Trophoblast cell (in vitro differentiated cells and primary cell): ENCODE measurements at regions not wholly inside any gene's neighbourhood (a gene's known extent, or its start where the extent isn't known, plus 50 kb on each side); places are given as distances from the start of the nearest gene placed in this dataset.

Experiments
- DNase-seq, 2 donors: peaks; one replicate each; pipeline ENCODE4 v3.0.0-alpha.2; 2016
- H2AFZ ChIP-seq: 2 replicates; pipeline ENCODE4 v1.6.1; 2013; ENCODE audit warnings: low read length, moderate library complexity, mild to moderate bottlenecking; ENCODE audit not compliant: insufficient read depth, poor library complexity
- H2AK5ac ChIP-seq: 2 replicates; pipeline ENCODE4 v1.6.1; 2013; ENCODE audit warnings: mild to moderate bottlenecking, low read length
- H2BK120ac ChIP-seq: 2 replicates; pipeline ENCODE4 v1.6.1; 2013; ENCODE audit warnings: low read length, mild to moderate bottlenecking, moderate library complexity; ENCODE audit not compliant: insufficient read depth, poor library complexity
- H2BK12ac ChIP-seq: 2 replicates; pipeline ENCODE4 v1.6.1; 2013; ENCODE audit warnings: mild to moderate bottlenecking, low read length, moderate library complexity
- H2BK5ac ChIP-seq: 2 replicates; pipeline ENCODE4 v1.6.1; 2013; ENCODE audit warnings: low read length, low read depth, moderate library complexity, mild to moderate bottlenecking; ENCODE audit not compliant: poor library complexity
- H3K14ac ChIP-seq: 2 replicates; pipeline ENCODE4 v1.6.1; 2013; ENCODE audit warnings: mild to moderate bottlenecking, low read length
- H3K18ac ChIP-seq: 2 replicates; pipeline ENCODE4 v1.6.1; 2013; ENCODE audit warnings: mild to moderate bottlenecking, low read length
- H3K23ac ChIP-seq: 2 replicates; pipeline ENCODE4 v1.6.1; 2013; ENCODE audit warnings: low read length
- H3K27ac ChIP-seq: 2 replicates; pipeline ENCODE4 v1.5.1; 2013; ENCODE audit warnings: low read depth, mild to moderate bottlenecking, inconsistent platforms, low read length, moderate library complexity
- H3K27me3 ChIP-seq: 2 replicates; pipeline ENCODE4 v1.6.1; 2013; ENCODE audit warnings: inconsistent platforms, mild to moderate bottlenecking, low read length, moderate library complexity; ENCODE audit not compliant: insufficient read depth
- H3K36me3 ChIP-seq, 2 experiments: 1 replicate in 1 of 2; 2 replicates in 1 of 2; pipeline ENCODE4 v1.6.1; 2013; ENCODE audit warnings: low read length in 2 of 2, mild to moderate bottlenecking in 2 of 2, moderate library complexity in 1 of 2; ENCODE audit not compliant: insufficient read depth in 2 of 2, control insufficient read depth in 1 of 2
- H3K4ac ChIP-seq: 2 replicates; pipeline ENCODE4 v1.6.1; 2013; ENCODE audit warnings: low read depth, mild to moderate bottlenecking, low read length, moderate library complexity
- H3K4me1 ChIP-seq, 2 experiments: 1 replicate in 1 of 2; 2 replicates in 1 of 2; pipeline ENCODE4 v1.6.1; 2013; ENCODE audit warnings: low read length in 2 of 2, mild to moderate bottlenecking in 2 of 2, moderate library complexity in 1 of 2; ENCODE audit not compliant: insufficient read depth in 2 of 2, control insufficient read depth in 1 of 2
- H3K4me2 ChIP-seq: 2 replicates; pipeline ENCODE4 v1.6.1; 2013; ENCODE audit warnings: inconsistent platforms, mild to moderate bottlenecking, low read length, moderate library complexity
- H3K4me3 ChIP-seq: 2 replicates; pipeline ENCODE4 v1.5.1; 2013; ENCODE audit warnings: mild to moderate bottlenecking, low read depth, low read length, inconsistent platforms
- H3K79me1 ChIP-seq: one replicate; pipeline ENCODE4 v1.6.1; 2013; ENCODE audit warnings: low read length
- H3K79me2 ChIP-seq: 2 replicates; pipeline ENCODE4 v1.6.1; 2013; ENCODE audit warnings: low read length, mild to moderate bottlenecking; ENCODE audit not compliant: control insufficient read depth, insufficient read depth, poor library complexity
- H3K9ac ChIP-seq: 2 replicates; pipeline ENCODE4 v1.6.1; 2013; ENCODE audit warnings: mild to moderate bottlenecking, low read length
- H3K9me3 ChIP-seq: 2 replicates; pipeline ENCODE4 v1.6.1; 2013; ENCODE audit warnings: low read depth, mild to moderate bottlenecking, control low read depth, inconsistent platforms, low read length; ENCODE audit not compliant: insufficient read depth
- H4K12ac ChIP-seq: 2 replicates; pipeline ENCODE4 v1.6.1; 2013; ENCODE audit warnings: low read depth, mild to moderate bottlenecking, low read length, moderate library complexity
- H4K8ac ChIP-seq: 2 replicates; pipeline ENCODE4 v1.6.1; 2013; ENCODE audit warnings: low read depth, mild to moderate bottlenecking, low read length, moderate library complexity
- H4K91ac ChIP-seq: one replicate; pipeline ENCODE4 v1.6.1; 2013; ENCODE audit warnings: low read depth, mild to moderate bottlenecking, low read length, moderate library complexity
- WGBS: extraction: QIAGEN DNeasy Blood & Tissue Kit; methylation state at CpG from one replicate; pipeline ENCODE4 v1.1.7; 2013; ENCODE audit warnings: missing lambda C conversion rate; ENCODE audit not compliant: insufficient read length, insufficient coverage; ENCODE audit errors: extremely low coverage; 5-methylcytosine and 5-hydroxymethylcytosine counted together

GRCh38 chr10:15990535-15991129 is 130.3 kb upstream of the MINDY3 start:
- Histone ChIP-seq H3K27ac (no peak overlapping the region), H2AK5ac (no peak overlapping the region), H2BK120ac (no peak overlapping the region), H3K9ac (no peak overlapping the region), H2BK12ac (no peak overlapping the region), H3K79me1 (no peaks in the 10 kb centered on the region), H4K91ac (no peak overlapping the region), H3K9me3 (no peaks in the 10 kb centered on the region), H3K18ac (no peak overlapping the region), H3K4me2 (no peak overlapping the region), H3K4me1 (no peaks in the 10 kb centered on the region), H2BK5ac (no peak overlapping the region), H2AFZ (no peak overlapping the region), H3K27me3 (no peaks in the 10 kb centered on the region), H4K12ac (no peak overlapping the region), H3K14ac (no peak overlapping the region), H3K4me3 (no peak overlapping the region), H3K4ac (no peak overlapping the region), H3K23ac (no peak overlapping the region), H3K79me2 (no peaks in the 10 kb centered on the region), H4K8ac (no peak overlapping the region), H3K36me3 (no peaks in the 10 kb centered on the region)
- WGBS = no CpG with 5 or more reads among the region's 11 CpGs
- no peak for DNase-seq

GRCh38 chr10:15997313-15997712 is 137.0 kb upstream of the MINDY3 start:
- H3K14ac ChIP-seq = no peak overlapping the region
- DNase-seq = no peak
- no peaks in the 10 kb centered on the region for H3K27me3 ChIP-seq
- H3K4me2 ChIP-seq = no peak overlapping the region
- no peak overlapping the region for H3K18ac ChIP-seq
- H4K91ac ChIP-seq = no peak overlapping the region
- H2BK120ac ChIP-seq = no peak overlapping the region
- no peak overlapping the region for H2AFZ ChIP-seq
- H3K36me3 ChIP-seq = no peaks in the 10 kb centered on the region
- no peaks in the 10 kb centered on the region for H3K79me2 ChIP-seq
- H4K8ac ChIP-seq = no peak overlapping the region
- no peak overlapping the region for H2AK5ac ChIP-seq
- no CpG with 5 or more reads among the region's 4 CpGs for WGBS
- H3K4me1 ChIP-seq = no peaks in the 10 kb centered on the region
- H2BK12ac ChIP-seq = no peak overlapping the region
- no peaks in the 10 kb centered on the region for H3K79me1 ChIP-seq
- no peak overlapping the region for H3K23ac ChIP-seq
- no peak overlapping the region for H2BK5ac ChIP-seq
- no peak overlapping the region for H3K4ac ChIP-seq
- H3K27ac ChIP-seq = no peak overlapping the region
- no peaks in the 10 kb centered on the region for H3K9me3 ChIP-seq
- no peak overlapping the region for H3K9ac ChIP-seq
- H4K12ac ChIP-seq = no peak overlapping the region
- H3K4me3 ChIP-seq = no peak overlapping the region

- no peak overlapping the region for H3K23ac ChIP-seq
- H3K4ac ChIP-seq = no peak overlapping the region
- H3K27me3 ChIP-seq = no peaks in the 10 kb centered on the region
- H4K91ac ChIP-seq = no peak overlapping the region
- no peak overlapping the region for H3K9ac ChIP-seq
- no peak overlapping the region for H2BK120ac ChIP-seq
- H3K36me3 ChIP-seq = no peaks in the 10 kb centered on the region
- H2AK5ac ChIP-seq = no peak overlapping the region
- H2AFZ ChIP-seq = no peak overlapping the region
- H3K4me3 ChIP-seq = no peak overlapping the region
- no peaks in the 10 kb centered on the region for H3K9me3 ChIP-seq
- H3K4me1 ChIP-seq = no peaks in the 10 kb centered on the region
- no peaks in the 10 kb centered on the region for H3K79me1 ChIP-seq
- WGBS = no CpG with 5 or more reads among the region's 1 CpG
- no peak overlapping the region for H3K4me2 ChIP-seq
- no peak overlapping the region for H4K8ac ChIP-seq
- H3K14ac ChIP-seq = no peak overlapping the region
- H3K18ac ChIP-seq = no peak overlapping the region
- H4K12ac ChIP-seq = no peak overlapping the region
- DNase-seq = no peak
- H3K79me2 ChIP-seq = no peaks in the 10 kb centered on the region
- no peak overlapping the region for H2BK12ac ChIP-seq
- no peak overlapping the region for H3K27ac ChIP-seq
- H2BK5ac ChIP-seq = no peak overlapping the region
Measured at GRCh38 chr10:16001581-16001980, 141.3 kb upstream of the MINDY3 start.

GRCh38 chr10:16009785-16010184 is 149.5 kb upstream of the MINDY3 start:
- no peak for DNase-seq
- Histone ChIP-seq H2BK12ac (no peak overlapping the region), H3K79me2 (no peaks in the 10 kb centered on the region), H3K4ac (no peak overlapping the region), H3K4me1 (no peaks in the 10 kb centered on the region), H3K4me3 (no peak overlapping the region), H2AK5ac (no peak overlapping the region), H2BK120ac (no peak overlapping the region), H3K27ac (no peak overlapping the region), H2AFZ (no peak overlapping the region), H4K8ac (no peak overlapping the region), H3K36me3 (no peaks in the 10 kb centered on the region), H2BK5ac (no peak overlapping the region), H4K91ac (no peak overlapping the region), H3K18ac (no peak overlapping the region), H3K27me3 (no peaks in the 10 kb centered on the region), H3K9ac (no peak overlapping the region), H4K12ac (no peak overlapping the region), H3K4me2 (no peak overlapping the region), H3K9me3 (no peaks in the 10 kb centered on the region), H3K23ac (no peak overlapping the region), H3K79me1 (no peaks in the 10 kb centered on the region), H3K14ac (no peak overlapping the region)
- WGBS = no CpG with 5 or more reads among the region's 6 CpGs
